GM10248 (cell line): ENCODE measurements at regions not wholly inside any gene's neighbourhood (a gene's known extent, or its start where the extent isn't known, plus 50 kb on each side); places are given as distances from the start of the nearest gene placed in this dataset.

Source experiments
- CTCF ChIA-PET: fragments of 300-600 bp; sonication (Branson Sonifier 250); formaldehyde crosslinking; extraction: SDS; loops from one replicate; lab custom pipeline; 2021; ENCODE audit warnings: antibody characterized with exemption; lab: Yijun Ruan, JAX
- POLR2A ChIA-PET: fragments of 350-650 bp; sonication (Branson Sonifier 250); formaldehyde crosslinking; extraction: SDS; loops from one replicate; lab custom pipeline; 2020; ENCODE audit warnings: antibody characterized with exemption; lab: Yijun Ruan, JAX
- DNase-seq: peaks from one replicate; pipeline ENCODE4 v3.0.0; 2012; ENCODE audit errors: extremely low spot score
- CTCF ChIP-seq: IDR thresholded peaks from 2 replicates; pipeline ENCODE4 v1.5.1; 2012; ENCODE audit warnings: mild to moderate bottlenecking, low read depth; ENCODE audit errors: extremely low read depth, missing control alignments, control extremely low read depth

- POLR2A ChIA-PET = no interaction called here
- no peak for DNase-seq
- no peak for TF ChIP-seq CTCF
- CTCF ChIA-PET = no interaction called here
Observed at GRCh38 chr1:101098327-101098726, 72.7 kb upstream of the DPH5 start.

GRCh38 chr1:101089613-101090338 is 64.2 kb upstream of the DPH5 start:
- POLR2A ChIA-PET = no interaction called here
- CTCF ChIA-PET = interaction anchor here (1.3 to 2.4 kb wide), 5 partner anchors 12 to 36 kb away, joined by 3 to 7 read pairs (median 4); no protein-coding TSS in a partner anchor
- DNase-seq = no peak
- TF ChIP-seq CTCF = no peak

GRCh38 chr1:101088431-101088830 is 62.8 kb upstream of the DPH5 start:
- ChIA-PET CTCF (interaction anchor here (0.7 to 2.4 kb wide), 5 partner anchors 9 to 29 kb away, joined by 3 to 7 read pairs (median 3); no protein-coding TSS in a partner anchor), POLR2A (no interaction called here)
- no peak for DNase-seq
- no peak for TF ChIP-seq CTCF

GRCh38 chr1:101086783-101087182 is 61.2 kb upstream of the DPH5 start:
- POLR2A ChIA-PET = no interaction called here
- DNase-seq = no peak
- no peak for TF ChIP-seq CTCF

GRCh38 chr1:101081496-101082488 is 56.2 kb upstream of the DPH5 start:
- ChIA-PET POLR2A (no interaction called here), CTCF (interaction anchor here (1.1 kb wide), 1 partner anchor 206 kb away, joined by 4 read pairs; no protein-coding TSS in a partner anchor)

More at GRCh38 chr1:101086783-101087182, 61.2 kb upstream of the DPH5 start:
- CTCF ChIA-PET = no interaction called here

More at GRCh38 chr1:101081496-101082488, 56.2 kb upstream of the DPH5 start:
- no peak for DNase-seq
- no peak for TF ChIP-seq CTCF
